ACC112 (cell line): ENCODE measurements at regions not wholly inside any gene's neighbourhood (a gene's known extent, or its start where the extent isn't known, plus 50 kb on each side); places are given as distances from the start of the nearest gene placed in this dataset.

ENCODE experiments used
- H2AFZ ChIP-seq: fragments of 200-600 bp; sonication (generic); one replicate; pipeline ENCODE4 v1.6.0; 2017; ENCODE audit warnings: antibody characterized with exemption, low read length; ENCODE audit not compliant: unreplicated experiment
- H3K27ac ChIP-seq: fragments of 200-600 bp; sonication (generic); 2 replicates; pipeline ENCODE4 v1.5.1; 2014; ENCODE audit warnings: low read depth, mild to moderate bottlenecking, antibody characterized with exemption, low read length, moderate library complexity
- H3K27me3 ChIP-seq: fragments of 200-600 bp; sonication (generic); 2 replicates; pipeline ENCODE4 v1.6.1; 2014; ENCODE audit warnings: mild to moderate bottlenecking, antibody characterized with exemption, low read length, moderate library complexity, mixed read lengths; ENCODE audit not compliant: insufficient read depth
- H3K36me3 ChIP-seq: fragments of 200-600 bp; sonication (generic); 2 replicates; pipeline ENCODE4 v1.6.1; 2016; ENCODE audit warnings: mild to moderate bottlenecking, antibody characterized with exemption, low read length, moderate library complexity, mixed read lengths; ENCODE audit not compliant: insufficient read depth
- H3K4me1 ChIP-seq: fragments of 200-600 bp; sonication (generic); one replicate; pipeline ENCODE4 v1.6.1; 2016; ENCODE audit warnings: low read length, mixed read lengths; ENCODE audit not compliant: insufficient read depth, unreplicated experiment, control insufficient read depth
- H3K4me3 ChIP-seq: fragments of 200-600 bp; sonication (generic); 2 replicates; pipeline ENCODE4 v1.5.1; 2014; ENCODE audit warnings: mild to moderate bottlenecking, low read depth, low read length
- H3K79me2 ChIP-seq: fragments of 200-600 bp; sonication (generic); one replicate; pipeline ENCODE4 v1.6.0; 2016; ENCODE audit warnings: low read length; ENCODE audit not compliant: control insufficient read depth, unreplicated experiment, insufficient read depth

GRCh38 chr11:80196041-80196440 lies 755.2 kb upstream of the TENM4 start:
- no peaks in the 10 kb centered on the region for H3K36me3 ChIP-seq
- H3K4me1 ChIP-seq: no peaks in the 10 kb centered on the region
- peaks cover 17% of the 10 kb centered on the region; the same call in 1 of the 2 replicates for H3K27me3 ChIP-seq
- H3K4me3 ChIP-seq: no peak overlapping the region
- no peaks in the 10 kb centered on the region for H3K79me2 ChIP-seq
- no peak overlapping the region for H2AFZ ChIP-seq
- H3K27ac ChIP-seq: no peak overlapping the region

GRCh38 chr11:80194625-80195024 lies 753.8 kb upstream of the TENM4 start:
- Histone ChIP-seq H3K27me3 (peaks cover 21% of the 10 kb centered on the region; the same call in 1 of the 2 replicates), H3K4me1 (no peaks in the 10 kb centered on the region), H3K27ac (no peak overlapping the region), H3K79me2 (no peaks in the 10 kb centered on the region), H3K36me3 (no peaks in the 10 kb centered on the region), H2AFZ (no peak overlapping the region), H3K4me3 (no peak overlapping the region)

GRCh38 chr11:80194016-80194415 lies 753.2 kb upstream of the TENM4 start:
- H3K4me3 ChIP-seq: no peak overlapping the region
- H3K4me1 ChIP-seq: no peaks in the 10 kb centered on the region
- no peaks in the 10 kb centered on the region for H3K79me2 ChIP-seq
- H3K36me3 ChIP-seq: no peaks in the 10 kb centered on the region
- H3K27ac ChIP-seq: no peak overlapping the region
- H2AFZ ChIP-seq: no peak overlapping the region
- H3K27me3 ChIP-seq: peaks cover 21% of the 10 kb centered on the region; the same call in 1 of the 2 replicates

GRCh38 chr11:80188076-80188627 lies 747.3 kb upstream of the TENM4 start:
- Histone ChIP-seq H2AFZ (no peak overlapping the region), H3K27ac (no peak overlapping the region), H3K4me1 (no peaks in the 10 kb centered on the region), H3K4me3 (no peak overlapping the region), H3K79me2 (no peaks in the 10 kb centered on the region), H3K27me3 (peaks cover 24% of the 10 kb centered on the region), H3K36me3 (no peaks in the 10 kb centered on the region)

- H2AFZ ChIP-seq: no peak overlapping the region
- H3K27me3 ChIP-seq: peaks cover 24% of the 10 kb centered on the region
- no peaks in the 10 kb centered on the region for H3K79me2 ChIP-seq
These were observed 745.9 kb upstream of the TENM4 start for GRCh38 chr11:80186692-80187091.

GRCh38 chr11:80182901-80183300 lies 742.1 kb upstream of the TENM4 start:
- H3K4me3 ChIP-seq: no peak overlapping the region
- H3K4me1 ChIP-seq: no peaks in the 10 kb centered on the region
- no peaks in the 10 kb centered on the region for H3K79me2 ChIP-seq
- H2AFZ ChIP-seq: no peak overlapping the region
- no peaks in the 10 kb centered on the region for H3K36me3 ChIP-seq
- peaks cover 12% of the 10 kb centered on the region; the same call in 1 of the 2 replicates for H3K27me3 ChIP-seq
- no peak overlapping the region for H3K27ac ChIP-seq

More at GRCh38 chr11:80186692-80187091, 745.9 kb upstream of the TENM4 start:
- no peaks in the 10 kb centered on the region for H3K36me3 ChIP-seq
- H3K4me1 ChIP-seq: no peaks in the 10 kb centered on the region
- H3K27ac ChIP-seq: no peak overlapping the region
- no peak overlapping the region for H3K4me3 ChIP-seq

- no peaks in the 10 kb centered on the region for H3K36me3 ChIP-seq
- 0 out of 2 replicates have a peak, but pooled peaks cover 2% of the 10 kb centered on the region for H3K27me3 ChIP-seq
- no peaks in the 10 kb centered on the region for H3K4me1 ChIP-seq
- no peak overlapping the region for H3K4me3 ChIP-seq
- H3K27ac ChIP-seq: no peak overlapping the region
- no peak overlapping the region for H2AFZ ChIP-seq
- no peaks in the 10 kb centered on the region for H3K79me2 ChIP-seq
These were observed 732.7 kb upstream of the TENM4 start for GRCh38 chr11:80173371-80174136.

GRCh38 chr11:80168796-80169195 lies 728.0 kb upstream of the TENM4 start:
- Histone ChIP-seq H3K4me1 (no peaks in the 10 kb centered on the region), H3K27me3 (no peaks in the 10 kb centered on the region), H3K27ac (no peak overlapping the region), H3K36me3 (no peaks in the 10 kb centered on the region), H3K4me3 (no peak overlapping the region), H3K79me2 (no peaks in the 10 kb centered on the region), H2AFZ (no peak overlapping the region)

GRCh38 chr11:80167766-80168165 lies 726.9 kb upstream of the TENM4 start:
- no peaks in the 10 kb centered on the region for H3K27me3 ChIP-seq
- H3K4me1 ChIP-seq: no peaks in the 10 kb centered on the region
- H3K27ac ChIP-seq: no peak overlapping the region
- H3K79me2 ChIP-seq: no peaks in the 10 kb centered on the region
- H3K36me3 ChIP-seq: no peaks in the 10 kb centered on the region
- no peak overlapping the region for H2AFZ ChIP-seq
- no peak overlapping the region for H3K4me3 ChIP-seq

GRCh38 chr11:80165744-80166143 lies 724.9 kb upstream of the TENM4 start:
- no peaks in the 10 kb centered on the region for H3K4me1 ChIP-seq
- no peak overlapping the region for H2AFZ ChIP-seq
- no peak overlapping the region for H3K27ac ChIP-seq
- no peaks in the 10 kb centered on the region for H3K27me3 ChIP-seq
- no peak overlapping the region for H3K4me3 ChIP-seq
- H3K79me2 ChIP-seq: no peaks in the 10 kb centered on the region
- H3K36me3 ChIP-seq: no peaks in the 10 kb centered on the region

- no peak overlapping the region for H3K4me3 ChIP-seq
- no peaks in the 10 kb centered on the region for H3K4me1 ChIP-seq
- H3K27ac ChIP-seq: no peak overlapping the region
- no peaks in the 10 kb centered on the region for H3K36me3 ChIP-seq
- H2AFZ ChIP-seq: no peak overlapping the region
- peaks cover 6% of the 10 kb centered on the region; the same call in 1 of the 2 replicates for H3K27me3 ChIP-seq
- no peaks in the 10 kb centered on the region for H3K79me2 ChIP-seq
These were observed 722.6 kb upstream of the TENM4 start for GRCh38 chr11:80163441-80163840.
